GM19397 (cell line): ENCODE measurements at regions not wholly inside any gene's neighbourhood (a gene's known extent, or its start where the extent isn't known, plus 50 kb on each side); places are given as distances from the start of the nearest gene placed in this dataset.
A peak's percentile ranks its signal among the peaks of the same experiment; 100 is the strongest.
"Not testable (repeated sequence)": the region's sequence is repeated elsewhere in the genome, so short reads cannot be mapped to it uniquely, and the experiment has no call there.

ENCODE experiments used
- ATAC-seq: cut with Tn5 transposase; IDR thresholded peaks from one replicate; pipeline ENCODE4 v1.9.1; 2021; ENCODE audit warnings: mild to moderate bottlenecking, moderate library complexity; ENCODE audit not compliant: unreplicated experiment

GRCh38 chr5:159802661-159803060 is 113.6 kb upstream of the ADRA1B start:
- no peak for ATAC-seq

GRCh38 chr5:159804121-159804520 is 112.2 kb upstream of the ADRA1B start:
- ATAC-seq: no peak

- ATAC-seq: no peak
Measured at GRCh38 chr5:159805021-159805420, 111.3 kb upstream of the ADRA1B start.

- not testable (repeated sequence) for ATAC-seq
Measured at GRCh38 chr5:159807135-159807534, 109.1 kb upstream of the ADRA1B start.

GRCh38 chr5:159807586-159807985 is 108.7 kb upstream of the ADRA1B start:
- ATAC-seq: no peak

GRCh38 chr5:159811712-159812111 is 104.6 kb upstream of the ADRA1B start:
- ATAC-seq: no peak

GRCh38 chr5:159812759-159813158 is 103.5 kb upstream of the ADRA1B start:
- not testable (repeated sequence) for ATAC-seq

GRCh38 chr5:159814222-159814621 is 102.1 kb upstream of the ADRA1B start:
- ATAC-seq: no peak

- ATAC-seq: no peak
Measured at GRCh38 chr5:159814805-159815585, 101.3 kb upstream of the ADRA1B start.

- ATAC-seq: no peak
Measured at GRCh38 chr5:159817262-159818029, 98.8 kb upstream of the ADRA1B start.

- no peak for ATAC-seq
Measured at GRCh38 chr5:159819591-159820411, 96.5 kb upstream of the ADRA1B start.

- no peak for ATAC-seq
Measured at GRCh38 chr5:159820692-159821091, 95.6 kb upstream of the ADRA1B start.

- no peak for ATAC-seq
Measured at GRCh38 chr5:159821461-159821940, 94.8 kb upstream of the ADRA1B start.

GRCh38 chr5:159824188-159825161 is 91.8 kb upstream of the ADRA1B start:
- ATAC-seq: no peak

GRCh38 chr5:159825551-159826051 is 90.7 kb upstream of the ADRA1B start:
- ATAC-seq: no peak

- ATAC-seq: peak; percentile 68
Measured at GRCh38 chr5:159826351-159827214, 89.7 kb upstream of the ADRA1B start.

GRCh38 chr5:159827861-159828260 is 88.4 kb upstream of the ADRA1B start:
- ATAC-seq: no peak

GRCh38 chr5:159832073-159832472 is 84.2 kb upstream of the ADRA1B start:
- no peak for ATAC-seq

- no peak for ATAC-seq
Measured at GRCh38 chr5:159833088-159833487, 83.2 kb upstream of the ADRA1B start.
